ENCODE measurements at regions not wholly inside any gene's neighbourhood (a gene's known extent, or its start where the extent isn't known, plus 50 kb on each side); places are given as distances from the start of the nearest gene placed in this dataset.

DNA sequence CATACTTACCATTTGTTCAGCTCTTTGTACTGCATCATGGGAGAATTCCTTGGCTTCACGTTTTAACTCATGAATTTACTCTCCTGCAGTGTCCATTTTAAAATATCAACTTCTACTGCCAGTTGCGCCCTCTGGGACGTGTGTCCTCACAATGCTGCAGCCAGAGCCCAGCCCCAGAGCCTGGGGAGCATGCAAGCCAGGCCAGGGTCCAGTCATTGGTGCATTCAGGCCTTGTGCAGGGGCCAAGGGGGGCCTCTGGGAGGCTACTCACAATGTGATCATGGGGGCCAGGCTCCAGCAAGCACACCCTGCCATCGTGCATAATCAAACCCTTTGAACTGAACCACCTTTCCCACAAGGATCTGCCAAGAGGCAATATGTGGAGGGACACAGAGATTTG is 105.6 kb upstream of the CCDC112 start:
- no peak for TF ChIP-seq EZH2 (IDR thresholded peaks at IDR 0.05; ENCODE audit: borderline replicate concordance, low read depth, low read length, poor library complexity, severe bottlenecking)
- TF ChIP-seq, protein P1, sequence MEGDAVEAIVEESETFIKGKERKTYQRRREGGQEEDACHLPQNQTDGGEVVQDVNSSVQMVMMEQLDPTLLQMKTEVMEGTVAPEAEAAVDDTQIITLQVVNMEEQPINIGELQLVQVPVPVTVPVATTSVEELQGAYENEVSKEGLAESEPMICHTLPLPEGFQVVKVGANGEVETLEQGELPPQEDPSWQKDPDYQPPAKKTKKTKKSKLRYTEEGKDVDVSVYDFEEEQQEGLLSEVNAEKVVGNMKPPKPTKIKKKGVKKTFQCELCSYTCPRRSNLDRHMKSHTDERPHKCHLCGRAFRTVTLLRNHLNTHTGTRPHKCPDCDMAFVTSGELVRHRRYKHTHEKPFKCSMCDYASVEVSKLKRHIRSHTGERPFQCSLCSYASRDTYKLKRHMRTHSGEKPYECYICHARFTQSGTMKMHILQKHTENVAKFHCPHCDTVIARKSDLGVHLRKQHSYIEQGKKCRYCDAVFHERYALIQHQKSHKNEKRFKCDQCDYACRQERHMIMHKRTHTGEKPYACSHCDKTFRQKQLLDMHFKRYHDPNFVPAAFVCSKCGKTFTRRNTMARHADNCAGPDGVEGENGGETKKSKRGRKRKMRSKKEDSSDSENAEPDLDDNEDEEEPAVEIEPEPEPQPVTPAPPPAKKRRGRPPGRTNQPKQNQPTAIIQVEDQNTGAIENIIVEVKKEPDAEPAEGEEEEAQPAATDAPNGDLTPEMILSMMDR (conservative IDR thresholded peaks at IDR 0.05; ENCODE audit: low read depth, low read length): no peak
